ENCODE measurements at regions not wholly inside any gene's neighbourhood (a gene's known extent, or its start where the extent isn't known, plus 50 kb on each side); places are given as distances from the start of the nearest gene placed in this dataset.

- CTCF ChIA-PET, result no interaction called here
- no peaks in the 10 kb centered on the region for H3K36me3 Mint-ChIP-seq
- no peak overlapping the region for H3K4me3 Mint-ChIP-seq
- H3K27me3 Mint-ChIP-seq, result peaks cover 15% of the 10 kb centered on the region
- DNase-seq (no peak), ATAC-seq (no peak)
- H3K27ac Mint-ChIP-seq, result no peak overlapping the region
- H3K4me1 Mint-ChIP-seq, result no peaks in the 10 kb centered on the region
- no peaks in the 10 kb centered on the region for H3K9me3 Mint-ChIP-seq (ENCODE audit: low read depth)
Observed at GRCh38 chr9:90433398-90433941, 209.2 kb downstream of the DIRAS2 start.

GRCh38 chr9:90441814-90442213 lies 200.8 kb downstream of the DIRAS2 start:
- H3K27me3 Mint-ChIP-seq, result peaks cover 10% of the 10 kb centered on the region
- ATAC-seq, result no peak
- H3K27ac Mint-ChIP-seq, result no peak overlapping the region
- CTCF ChIA-PET, result no interaction called here
- no peaks in the 10 kb centered on the region for H3K4me1 Mint-ChIP-seq
- H3K36me3 Mint-ChIP-seq, result no peaks in the 10 kb centered on the region
- no peak overlapping the region for H3K4me3 Mint-ChIP-seq
- no peaks in the 10 kb centered on the region for H3K9me3 Mint-ChIP-seq (ENCODE audit: low read depth)
- no peak for DNase-seq

- no peaks in the 10 kb centered on the region for H3K9me3 Mint-ChIP-seq (ENCODE audit: low read depth)
- peaks cover 8% of the 10 kb centered on the region for H3K27me3 Mint-ChIP-seq
- no peak overlapping the region for H3K27ac Mint-ChIP-seq
- ATAC-seq (no peak), DNase-seq (no peak)
- CTCF ChIA-PET, result no interaction called here
- H3K4me3 Mint-ChIP-seq, result no peak overlapping the region
- H3K4me1 Mint-ChIP-seq, result no peaks in the 10 kb centered on the region
- no peaks in the 10 kb centered on the region for H3K36me3 Mint-ChIP-seq
Observed at GRCh38 chr9:90442723-90443122, 199.9 kb downstream of the DIRAS2 start.

- Mint-ChIP-seq H3K36me3 (no peaks in the 10 kb centered on the region), H3K9me3 (ENCODE audit: low read depth) (no peaks in the 10 kb centered on the region), H3K4me3 (no peak overlapping the region), H3K4me1 (no peaks in the 10 kb centered on the region), H3K27me3 (peaks cover 2% of the 10 kb centered on the region), H3K27ac (no peak overlapping the region)
- DNase-seq (no peak), ATAC-seq (no peak)
- CTCF ChIA-PET, result no interaction called here
Observed at GRCh38 chr9:90444609-90445204, 197.9 kb downstream of the DIRAS2 start.

- Mint-ChIP-seq H3K27me3 (peaks cover 2% of the 10 kb centered on the region), H3K36me3 (no peaks in the 10 kb centered on the region), H3K4me1 (no peaks in the 10 kb centered on the region), H3K4me3 (no peak overlapping the region), H3K9me3 (ENCODE audit: low read depth) (no peaks in the 10 kb centered on the region), H3K27ac (no peak overlapping the region)
- CTCF ChIA-PET, result no interaction called here
- ATAC-seq (no peak), DNase-seq (no peak)
Observed at GRCh38 chr9:90445391-90445790, 197.2 kb downstream of the DIRAS2 start.

- no peak overlapping the region for H3K27ac Mint-ChIP-seq
- H3K27me3 Mint-ChIP-seq, result peaks cover 5% of the 10 kb centered on the region
- DNase-seq (no peak), ATAC-seq (no peak)
- no peaks in the 10 kb centered on the region for H3K4me1 Mint-ChIP-seq
- no peak overlapping the region for H3K4me3 Mint-ChIP-seq
- CTCF ChIA-PET, result no interaction called here
- no peaks in the 10 kb centered on the region for H3K9me3 Mint-ChIP-seq (ENCODE audit: low read depth)
- no peaks in the 10 kb centered on the region for H3K36me3 Mint-ChIP-seq
Observed at GRCh38 chr9:90446200-90446948, 196.2 kb downstream of the DIRAS2 start.

GRCh38 chr9:90447773-90448172 lies 194.9 kb downstream of the DIRAS2 start:
- Mint-ChIP-seq H3K27me3 (peaks cover 10% of the 10 kb centered on the region), H3K4me1 (no peaks in the 10 kb centered on the region), H3K36me3 (no peaks in the 10 kb centered on the region), H3K4me3 (no peak overlapping the region), H3K9me3 (ENCODE audit: low read depth) (no peaks in the 10 kb centered on the region), H3K27ac (no peak overlapping the region)
- DNase-seq, result no peak
- CTCF ChIA-PET, result interaction anchor here (0.6 kb wide), 1 partner anchor 1268 kb away, joined by 3 read pairs; no protein-coding TSS in a partner anchor
- ATAC-seq, result no peak

- Mint-ChIP-seq H3K9me3 (ENCODE audit: low read depth) (no peaks in the 10 kb centered on the region), H3K4me3 (no peak overlapping the region), H3K27me3 (peaks cover 10% of the 10 kb centered on the region), H3K4me1 (no peaks in the 10 kb centered on the region), H3K27ac (no peak overlapping the region), H3K36me3 (no peaks in the 10 kb centered on the region)
- CTCF ChIA-PET, result no interaction called here
- DNase-seq (no peak), ATAC-seq (no peak)
Observed at GRCh38 chr9:90449213-90449925, 193.3 kb downstream of the DIRAS2 start.

- Mint-ChIP-seq H3K9me3 (ENCODE audit: low read depth) (no peaks in the 10 kb centered on the region), H3K4me3 (no peak overlapping the region), H3K27me3 (peaks cover 8% of the 10 kb centered on the region), H3K27ac (no peak overlapping the region), H3K4me1 (no peaks in the 10 kb centered on the region), H3K36me3 (no peaks in the 10 kb centered on the region)
- DNase-seq (no peak), ATAC-seq (no peak)
- CTCF ChIA-PET, result no interaction called here
Observed at GRCh38 chr9:90451804-90452203, 190.8 kb downstream of the DIRAS2 start.

GRCh38 chr9:90455316-90455715 lies 187.3 kb downstream of the DIRAS2 start:
- ATAC-seq (no peak), DNase-seq (no peak)
- Mint-ChIP-seq H3K4me3 (no peak overlapping the region), H3K36me3 (no peaks in the 10 kb centered on the region), H3K9me3 (ENCODE audit: low read depth) (no peaks in the 10 kb centered on the region), H3K4me1 (no peaks in the 10 kb centered on the region), H3K27ac (no peak overlapping the region), H3K27me3 (peaks cover 11% of the 10 kb centered on the region)
- CTCF ChIA-PET, result no interaction called here

- H3K36me3 Mint-ChIP-seq, result no peaks in the 10 kb centered on the region
- H3K9me3 Mint-ChIP-seq (ENCODE audit: low read depth), result no peaks in the 10 kb centered on the region
- no peak for DNase-seq
- no peak overlapping the region for H3K4me3 Mint-ChIP-seq
- H3K27me3 Mint-ChIP-seq, result peaks cover 4% of the 10 kb centered on the region
- H3K4me1 Mint-ChIP-seq, result no peaks in the 10 kb centered on the region
- no peak overlapping the region for H3K27ac Mint-ChIP-seq
- CTCF ChIA-PET, result no interaction called here
- no peak for ATAC-seq
Observed at GRCh38 chr9:90457386-90458190, 185.0 kb downstream of the DIRAS2 start.

- CTCF ChIA-PET, result no interaction called here
- Mint-ChIP-seq H3K27me3 (peaks cover 4% of the 10 kb centered on the region), H3K4me3 (no peak overlapping the region), H3K4me1 (no peaks in the 10 kb centered on the region), H3K9me3 (ENCODE audit: low read depth) (no peaks in the 10 kb centered on the region), H3K36me3 (no peaks in the 10 kb centered on the region), H3K27ac (no peak overlapping the region)
- DNase-seq (no peak), ATAC-seq (no peak)
Observed at GRCh38 chr9:90458485-90458884, 184.1 kb downstream of the DIRAS2 start.

GRCh38 chr9:90459321-90459720 lies 183.3 kb downstream of the DIRAS2 start:
- CTCF ChIA-PET, result no interaction called here
- Mint-ChIP-seq H3K4me3 (no peak overlapping the region), H3K27ac (no peak overlapping the region), H3K9me3 (ENCODE audit: low read depth) (no peaks in the 10 kb centered on the region), H3K27me3 (peaks cover 4% of the 10 kb centered on the region), H3K4me1 (no peaks in the 10 kb centered on the region), H3K36me3 (no peaks in the 10 kb centered on the region)
- DNase-seq, result no peak
- no peak for ATAC-seq
